Testis (tissue), 2 donors: ENCODE measurements at regions not wholly inside any gene's neighbourhood (a gene's known extent, or its start where the extent isn't known, plus 50 kb on each side); places are given as distances from the start of the nearest gene placed in this dataset.

ENCODE experiments used
- POLR2A ChIP-seq: fragments of 450-650 bp; IDR thresholded peaks from one replicate; pipeline ENCODE4 v1.6.1; 2017; ENCODE audit warnings: antibody characterized with exemption, mild to moderate bottlenecking, moderate library complexity
- TF ChIP-seq, protein P1 (sequence below), 3 experiments: fragments of 450-650 bp in 2 of 3; fragments of 200-600 bp in 1 of 3; sonication (generic) in 1 of 3; IDR thresholded peaks; one replicate each; pipeline ENCODE4 v1.5.1; 2016 to 2019; ENCODE audit warnings: antibody characterized with exemption in 3 of 3, mild to moderate bottlenecking in 2 of 3, moderate library complexity in 1 of 3

- no peak for TF ChIP-seq POLR2A
- TF ChIP-seq, protein P1, sequence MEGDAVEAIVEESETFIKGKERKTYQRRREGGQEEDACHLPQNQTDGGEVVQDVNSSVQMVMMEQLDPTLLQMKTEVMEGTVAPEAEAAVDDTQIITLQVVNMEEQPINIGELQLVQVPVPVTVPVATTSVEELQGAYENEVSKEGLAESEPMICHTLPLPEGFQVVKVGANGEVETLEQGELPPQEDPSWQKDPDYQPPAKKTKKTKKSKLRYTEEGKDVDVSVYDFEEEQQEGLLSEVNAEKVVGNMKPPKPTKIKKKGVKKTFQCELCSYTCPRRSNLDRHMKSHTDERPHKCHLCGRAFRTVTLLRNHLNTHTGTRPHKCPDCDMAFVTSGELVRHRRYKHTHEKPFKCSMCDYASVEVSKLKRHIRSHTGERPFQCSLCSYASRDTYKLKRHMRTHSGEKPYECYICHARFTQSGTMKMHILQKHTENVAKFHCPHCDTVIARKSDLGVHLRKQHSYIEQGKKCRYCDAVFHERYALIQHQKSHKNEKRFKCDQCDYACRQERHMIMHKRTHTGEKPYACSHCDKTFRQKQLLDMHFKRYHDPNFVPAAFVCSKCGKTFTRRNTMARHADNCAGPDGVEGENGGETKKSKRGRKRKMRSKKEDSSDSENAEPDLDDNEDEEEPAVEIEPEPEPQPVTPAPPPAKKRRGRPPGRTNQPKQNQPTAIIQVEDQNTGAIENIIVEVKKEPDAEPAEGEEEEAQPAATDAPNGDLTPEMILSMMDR (IDR thresholded peaks at IDR 0.05) = no peak
Measured at GRCh38 chr12:38166225-38166624, 150.3 kb upstream of the ALG10B start.
